GM19463 (cell line): ENCODE measurements at regions not wholly inside any gene's neighbourhood (a gene's known extent, or its start where the extent isn't known, plus 50 kb on each side); places are given as distances from the start of the nearest gene placed in this dataset.

Experiments used
- ATAC-seq: cut with Tn5 transposase; IDR thresholded peaks from one replicate; pipeline ENCODE4 v1.9.1; 2021; ENCODE audit warnings: mild to moderate bottlenecking, moderate library complexity; ENCODE audit not compliant: unreplicated experiment

DNA sequence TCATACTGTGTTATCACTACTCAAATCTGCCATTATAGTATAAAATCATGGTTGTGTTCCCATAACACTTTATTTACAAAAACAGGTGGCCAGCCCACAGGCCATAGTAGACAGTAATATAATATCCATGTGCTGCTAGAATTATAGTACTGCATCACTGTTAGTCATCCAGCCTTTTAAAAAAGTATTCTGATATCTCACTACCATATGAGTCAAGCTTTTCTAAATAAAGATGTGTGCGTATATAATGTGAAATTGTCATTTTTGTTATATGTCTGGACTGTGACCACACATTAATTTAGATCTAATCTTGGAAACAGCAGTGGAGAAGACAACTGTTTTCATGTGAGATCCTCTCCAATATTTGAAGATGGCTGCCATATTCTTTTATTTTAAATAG is 1049.1 kb upstream of the GOT2 start:
- ATAC-seq, result no peak

DNA sequence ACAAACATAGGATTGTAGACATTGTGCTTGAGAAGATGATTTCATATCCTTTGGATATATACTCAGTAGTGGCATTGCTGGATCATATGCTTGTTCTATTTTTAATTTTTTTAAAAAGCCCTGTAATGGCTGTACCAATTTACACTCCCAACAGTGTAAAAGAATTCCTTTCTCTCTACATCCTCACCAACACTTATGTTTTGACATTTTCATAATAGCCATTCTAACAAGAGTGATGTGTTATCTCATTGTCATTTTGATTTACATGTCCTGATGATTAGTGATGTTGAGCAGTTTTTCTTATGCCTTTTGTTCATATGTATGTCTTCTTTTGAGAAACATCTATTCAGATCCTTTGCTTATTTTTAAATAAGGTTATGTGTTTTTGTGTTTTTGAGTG is 1039.2 kb upstream of the GOT2 start:
- ATAC-seq, result no peak

DNA sequence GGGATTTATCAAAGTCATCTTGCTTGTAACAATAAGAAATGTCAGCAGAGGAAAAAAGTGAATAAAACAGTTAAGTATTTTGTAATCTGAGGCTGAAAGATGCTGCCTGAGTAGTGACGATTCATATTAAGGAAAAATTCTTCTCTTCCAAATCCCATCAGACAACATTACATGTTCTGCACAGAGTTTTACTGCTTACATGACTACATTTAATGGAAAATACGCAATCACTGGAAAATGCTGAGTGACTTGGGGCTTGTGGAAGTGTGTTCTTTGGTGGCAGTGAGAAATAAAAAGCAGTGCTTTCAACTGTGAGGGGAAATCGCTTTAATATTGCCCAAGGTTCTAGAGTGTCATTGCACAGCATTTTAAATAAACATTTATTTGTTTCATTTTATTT is 1025.2 kb upstream of the GOT2 start:
- no peak for ATAC-seq

DNA sequence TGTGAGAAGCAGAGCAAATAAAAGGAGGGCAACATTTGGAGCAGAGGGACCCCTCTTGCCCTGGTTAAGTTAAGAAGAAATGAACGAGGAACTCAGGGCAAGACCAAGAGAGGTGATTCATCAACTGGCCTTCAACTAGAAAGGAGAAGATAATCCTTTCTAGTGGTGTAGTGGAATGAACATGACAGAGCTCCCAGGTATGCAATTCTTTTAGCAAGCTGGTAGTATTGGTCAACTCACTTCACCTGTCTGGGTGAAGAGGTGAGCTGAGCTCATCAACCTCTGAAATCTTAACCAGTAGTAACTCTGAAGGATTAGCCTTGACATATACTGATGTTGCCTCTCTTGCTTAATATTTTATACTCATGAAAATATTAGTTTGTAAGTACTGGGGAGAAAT is 1024.7 kb upstream of the GOT2 start:
- ATAC-seq, result no peak

DNA sequence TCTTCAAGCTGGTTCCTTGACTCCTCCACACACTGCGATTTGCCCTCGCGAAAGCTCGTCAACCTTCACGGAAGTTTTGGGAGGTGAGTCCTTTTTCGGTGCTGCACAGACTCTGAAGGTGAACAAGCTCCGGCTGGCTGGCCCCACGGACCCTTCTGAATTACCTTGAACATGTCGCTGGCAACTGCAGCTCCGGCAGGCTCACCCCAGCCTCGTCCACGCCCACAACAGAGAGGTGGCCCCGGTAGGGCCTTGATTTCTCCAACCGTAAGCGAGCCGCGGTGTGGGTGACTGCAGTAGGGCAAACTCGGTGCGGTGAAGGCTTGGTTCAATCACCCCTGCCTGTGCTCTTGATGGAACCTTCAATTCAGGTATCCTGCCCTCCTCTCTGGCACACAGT is 1020.7 kb upstream of the GOT2 start:
- no peak for ATAC-seq

DNA sequence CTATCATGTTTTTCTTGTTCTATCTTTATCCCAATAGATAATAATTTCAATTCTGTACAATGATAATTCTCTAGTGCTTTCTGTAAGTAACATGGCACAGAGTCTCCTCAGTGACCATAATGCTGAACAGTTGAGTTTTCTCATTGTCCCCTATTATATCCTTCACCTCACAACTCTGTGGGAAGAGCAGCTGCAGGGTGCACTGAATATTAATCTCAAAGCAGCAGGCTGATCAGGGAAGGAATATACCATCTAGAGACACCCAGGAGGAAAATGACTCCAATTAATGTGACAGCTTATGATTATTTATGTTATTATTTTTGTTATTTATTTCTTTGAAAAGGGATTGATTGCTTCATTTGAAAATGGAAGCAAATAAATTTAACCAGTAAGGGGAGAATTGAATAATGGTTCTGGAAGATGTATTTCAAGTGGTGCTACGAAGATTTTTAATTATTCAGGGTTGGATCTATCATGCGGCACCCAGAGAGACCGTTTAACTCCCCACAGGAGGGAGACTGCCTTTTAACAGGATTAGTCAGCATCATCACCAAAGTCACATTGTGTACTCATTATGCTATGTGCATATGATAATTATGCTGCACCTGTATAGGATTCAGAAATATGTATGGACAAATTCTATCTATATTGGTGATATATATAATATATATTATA is 1015.7 kb upstream of the GOT2 start:
- no peak for ATAC-seq

DNA sequence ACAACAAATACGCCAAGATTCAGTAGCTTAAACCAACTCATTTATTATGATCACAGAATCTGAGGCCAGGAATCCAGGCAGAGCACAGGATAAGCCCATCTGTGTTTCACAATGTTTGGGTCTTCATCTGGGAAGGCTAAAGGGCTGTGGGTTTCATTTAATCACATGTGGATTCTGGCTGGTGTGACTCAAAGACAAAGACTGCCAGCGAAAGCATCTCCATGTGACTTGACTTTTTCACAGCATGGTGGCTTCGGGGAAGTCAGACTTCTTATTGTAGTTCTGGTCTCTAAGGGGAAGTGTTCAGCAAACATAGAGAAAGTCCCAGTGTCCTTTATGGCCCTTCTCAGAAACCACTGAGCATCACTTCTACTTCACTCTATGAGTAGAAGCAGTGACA is 1014.4 kb upstream of the GOT2 start:
- no peak for ATAC-seq

DNA sequence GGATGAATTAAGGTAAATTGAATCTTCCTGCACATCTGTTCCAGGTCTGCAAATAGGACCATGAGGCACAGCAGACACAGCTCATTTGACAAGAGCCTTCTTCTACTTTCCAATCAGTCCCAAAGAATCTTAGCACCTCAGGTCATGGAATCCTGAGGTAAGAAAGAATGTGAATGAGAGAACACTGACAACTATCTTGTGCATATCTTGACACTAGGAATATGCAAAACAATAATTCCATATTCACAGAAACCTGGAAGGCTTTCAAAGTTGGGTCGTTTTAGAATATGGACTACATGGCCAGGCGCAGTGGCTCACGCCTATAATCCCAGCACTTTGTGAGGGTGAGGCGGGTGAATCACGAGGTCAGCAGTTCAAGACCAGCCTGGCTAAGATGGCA is 1009.4 kb upstream of the GOT2 start:
- ATAC-seq, result no peak

DNA sequence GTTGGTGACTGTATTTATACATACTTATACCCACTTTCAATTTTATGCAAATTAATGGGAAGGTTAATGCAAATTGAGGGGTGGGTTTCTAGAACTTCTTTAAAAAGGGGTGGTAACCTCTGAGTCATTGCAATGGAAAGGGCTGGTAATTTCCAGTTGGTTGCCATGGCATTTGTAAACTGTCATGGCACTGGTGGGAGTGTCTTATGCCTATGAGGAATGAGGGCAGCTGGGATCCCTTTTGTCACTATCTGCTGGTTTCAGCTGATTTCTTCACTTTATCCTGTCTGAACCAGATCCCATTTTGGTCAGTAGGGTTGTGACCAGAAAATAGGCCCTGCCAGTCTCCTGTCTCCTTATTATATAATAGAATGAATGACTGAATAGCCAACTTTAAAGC is 1006.7 kb upstream of the GOT2 start:
- no peak for ATAC-seq

DNA sequence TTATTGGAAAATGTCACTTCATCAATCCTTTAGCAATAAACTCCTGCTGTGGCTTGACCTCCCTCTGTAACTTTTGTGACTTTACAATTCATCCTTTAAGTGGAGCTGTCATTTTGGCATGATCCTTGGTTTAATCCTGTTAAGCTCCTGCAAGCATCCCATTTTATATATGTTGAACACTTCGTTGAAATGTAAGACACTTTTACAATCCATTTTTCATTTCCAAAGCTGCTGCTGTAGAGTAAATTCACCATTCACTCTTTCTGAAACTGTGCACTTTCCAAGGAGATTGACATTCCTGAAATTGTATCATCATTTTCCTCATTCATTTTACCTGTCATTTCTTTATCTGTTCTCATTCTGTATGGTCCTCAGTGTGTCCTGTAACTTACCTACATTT is 1003.2 kb upstream of the GOT2 start:
- ATAC-seq, result no peak

DNA sequence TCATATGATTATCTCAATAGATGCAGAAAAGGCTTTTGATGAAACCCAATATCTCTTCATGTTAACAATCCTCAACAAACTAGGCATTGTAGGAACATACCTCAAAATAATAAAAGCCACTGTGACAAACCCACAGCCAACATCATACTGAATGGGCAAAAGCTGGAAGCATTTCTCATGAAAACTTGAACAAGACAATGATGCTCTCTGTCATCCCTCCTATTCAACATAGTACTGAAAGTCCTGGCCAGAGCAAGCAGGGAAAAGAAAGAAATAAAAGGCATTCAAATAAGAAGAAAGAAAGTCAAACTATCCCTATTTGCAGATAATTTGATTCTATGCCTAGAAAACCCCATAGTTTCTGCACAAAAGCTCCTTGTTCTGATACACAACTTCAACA is 999.2 kb upstream of the GOT2 start:
- no peak for ATAC-seq

DNA sequence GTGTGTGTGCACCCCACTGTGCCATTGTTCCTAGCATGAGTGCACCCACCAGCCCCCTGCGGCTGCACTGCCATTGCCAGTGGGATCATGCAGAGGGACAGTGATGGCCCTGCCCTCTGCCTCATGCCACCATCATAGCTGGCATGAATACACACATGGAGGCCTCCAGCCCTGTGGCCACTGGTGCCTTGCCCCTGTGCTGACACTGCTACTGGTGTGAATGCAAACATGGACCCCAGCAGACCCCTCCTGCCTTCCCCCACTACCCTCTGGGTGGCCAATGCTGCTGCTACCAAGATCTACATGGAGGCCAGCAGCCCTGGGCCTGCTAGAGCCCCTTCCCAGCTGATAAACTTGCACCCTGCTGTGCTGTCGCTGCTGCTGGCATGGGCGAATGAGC is 995.5 kb upstream of the GOT2 start:
- no peak for ATAC-seq

DNA sequence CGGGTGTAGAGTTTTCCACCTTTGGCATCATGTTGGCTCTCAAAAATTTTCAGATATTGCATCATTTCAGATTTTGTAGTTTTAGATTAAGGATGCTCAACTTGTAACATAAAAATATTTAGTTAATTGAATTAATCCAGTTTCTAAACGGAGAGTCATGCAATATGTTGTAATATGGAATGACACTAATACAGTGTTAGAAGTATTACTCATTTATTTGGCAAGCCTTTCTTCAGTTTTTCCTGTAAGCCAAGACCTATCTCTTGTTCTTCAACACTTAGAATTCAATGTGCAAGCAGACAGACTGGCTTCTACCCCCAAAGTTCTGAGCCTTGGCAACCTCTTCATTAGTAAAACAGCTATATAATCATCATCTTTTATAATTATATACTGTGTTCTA is 985.0 kb upstream of the GOT2 start:
- no peak for ATAC-seq

DNA sequence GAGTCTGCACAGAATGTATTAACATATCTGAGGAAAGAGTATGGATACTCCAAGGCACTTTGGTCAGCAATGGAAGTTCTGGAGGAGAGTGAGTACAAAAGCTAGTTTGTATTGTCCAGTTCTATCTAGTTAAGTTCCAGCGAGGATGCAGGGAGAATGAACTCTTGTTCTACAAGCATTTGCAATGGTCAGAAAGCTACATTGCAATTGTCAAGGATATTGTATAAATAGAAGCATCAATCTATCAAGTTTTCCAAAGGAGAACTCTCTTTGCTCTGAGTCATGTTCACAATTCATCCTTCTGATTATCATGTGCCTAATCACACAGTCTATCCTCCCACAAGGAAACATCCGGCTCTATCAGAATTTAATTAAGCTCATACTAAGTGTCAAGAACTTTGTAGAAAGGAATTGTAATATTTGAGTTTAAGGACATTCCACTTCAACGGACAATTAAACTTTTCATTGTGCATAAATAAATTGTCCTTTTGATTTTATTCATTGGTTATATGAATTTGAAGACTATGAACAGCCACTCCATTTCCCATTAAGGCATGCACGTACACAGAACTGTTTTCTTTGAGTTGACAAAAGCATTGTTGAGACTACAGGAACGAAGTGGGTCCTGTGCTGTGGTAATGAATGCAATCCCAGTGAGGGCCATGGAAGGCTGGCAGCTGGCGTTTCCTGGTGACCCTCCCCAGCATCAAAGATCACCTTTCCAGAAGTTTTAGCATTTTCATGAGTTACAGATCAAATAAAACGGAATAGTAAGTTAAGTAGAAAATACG is 973.5 kb upstream of the GOT2 start:
- ATAC-seq, result no peak

DNA sequence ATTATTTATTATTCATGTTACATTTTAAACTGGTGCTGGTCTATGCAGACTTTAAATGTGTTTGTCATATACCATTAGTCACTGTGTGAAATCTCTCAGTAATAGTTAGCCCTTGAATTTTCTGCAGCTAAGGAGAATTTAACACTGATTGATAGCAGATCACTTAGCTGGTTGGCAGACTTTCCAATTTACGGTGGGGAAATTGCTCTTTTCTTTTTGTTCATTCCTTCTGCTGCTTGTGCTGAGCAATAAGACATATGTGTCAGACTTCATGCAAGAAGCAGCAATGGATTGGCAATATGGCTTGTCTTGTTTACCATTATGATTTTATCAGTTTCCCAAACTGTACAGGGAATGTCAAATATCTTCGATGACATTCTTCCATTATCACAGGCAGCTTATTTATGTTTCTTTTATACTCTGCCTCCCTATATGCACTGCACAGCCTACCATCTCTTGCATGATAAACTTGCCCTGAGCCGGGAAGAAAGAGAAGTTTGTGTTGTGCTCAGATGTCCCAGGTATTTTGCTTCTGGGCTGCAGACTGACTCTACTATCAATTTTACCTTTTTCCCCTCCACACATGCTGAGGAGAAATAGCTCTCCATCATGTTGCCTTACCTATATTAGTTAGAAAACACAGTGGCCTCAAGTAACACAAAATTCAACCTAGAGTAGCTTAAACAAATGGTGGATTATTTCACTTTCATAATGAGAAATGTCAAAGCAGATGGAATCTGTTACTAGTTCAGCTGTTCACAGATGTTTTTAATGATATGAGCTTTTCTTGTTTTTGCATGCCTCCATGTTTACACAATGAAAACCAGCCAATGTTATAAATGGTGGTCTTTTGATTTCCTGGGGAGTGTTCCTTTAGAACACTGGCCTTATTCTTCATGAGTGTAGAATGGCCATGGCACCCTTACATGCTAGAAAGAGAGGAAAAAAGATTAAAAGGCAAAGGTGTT is 968.1 kb upstream of the GOT2 start:
- no peak for ATAC-seq

DNA sequence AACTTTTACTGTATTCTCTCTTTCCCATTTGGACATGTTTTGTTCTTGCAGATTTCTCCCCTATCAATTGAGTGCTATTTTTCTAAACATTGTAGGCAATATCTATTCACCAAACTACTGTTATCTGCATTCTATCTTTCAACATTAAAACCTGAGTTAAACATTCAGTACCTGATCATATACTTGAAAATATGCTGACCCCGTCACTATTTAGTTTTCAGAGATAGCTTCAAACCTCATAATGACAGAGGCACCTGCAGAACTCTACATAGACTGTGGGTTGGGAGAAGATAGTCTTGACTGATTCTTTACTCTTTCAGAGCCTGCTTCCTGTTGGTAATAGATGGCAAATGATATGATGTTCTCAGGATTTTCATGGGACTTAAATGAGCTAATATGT is 965.7 kb upstream of the GOT2 start:
- ATAC-seq, result no peak

DNA sequence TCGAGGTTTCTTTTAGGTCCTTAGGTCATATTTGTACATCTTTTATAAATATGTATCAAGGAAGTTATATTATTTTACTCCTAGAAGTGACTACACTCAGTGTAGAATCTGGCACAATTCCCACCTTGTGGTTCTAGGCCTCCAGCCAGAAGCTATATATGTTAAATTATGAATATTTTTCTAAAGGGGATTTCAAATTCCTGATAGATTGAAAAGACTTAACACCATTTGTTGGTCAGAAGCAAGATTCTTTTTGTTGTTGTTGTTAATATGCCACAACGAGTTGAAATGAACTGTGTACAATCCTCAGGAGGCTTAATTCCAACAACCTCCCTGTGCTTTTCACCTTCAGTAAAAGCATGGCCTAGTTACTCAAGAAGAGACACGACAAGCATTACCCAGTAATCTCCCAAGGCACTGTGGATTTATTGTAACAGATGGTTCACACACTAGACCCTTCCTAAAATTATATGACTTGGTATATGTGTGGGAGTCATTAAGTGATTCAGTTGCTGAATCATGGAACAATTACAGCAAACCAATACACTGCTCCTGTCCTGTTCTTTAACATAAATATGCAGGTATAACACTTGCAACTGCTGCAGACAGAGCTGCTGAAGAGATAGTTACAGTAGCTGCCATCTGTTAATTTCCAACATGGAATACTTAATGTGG is 964.4 kb upstream of the GOT2 start:
- no peak for ATAC-seq

DNA sequence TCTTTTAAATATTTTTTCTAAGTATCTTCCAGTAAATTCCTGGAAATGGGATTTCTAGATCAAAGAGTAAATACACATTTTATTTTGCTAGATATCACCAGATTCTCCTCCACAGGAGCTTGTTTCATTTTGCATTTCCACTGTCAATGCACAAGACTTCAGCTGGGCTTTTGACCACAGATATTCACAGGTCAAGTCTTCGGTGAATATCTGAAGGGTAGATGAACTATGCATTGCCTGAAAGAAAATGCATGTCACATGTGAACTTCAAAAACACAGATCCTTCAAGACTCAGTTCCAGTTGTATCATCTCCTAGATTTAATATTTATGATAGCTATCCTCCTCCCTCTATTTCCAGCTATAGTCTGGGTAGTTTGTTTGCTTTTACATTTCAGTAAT is 963.6 kb upstream of the GOT2 start:
- ATAC-seq, result no peak

DNA sequence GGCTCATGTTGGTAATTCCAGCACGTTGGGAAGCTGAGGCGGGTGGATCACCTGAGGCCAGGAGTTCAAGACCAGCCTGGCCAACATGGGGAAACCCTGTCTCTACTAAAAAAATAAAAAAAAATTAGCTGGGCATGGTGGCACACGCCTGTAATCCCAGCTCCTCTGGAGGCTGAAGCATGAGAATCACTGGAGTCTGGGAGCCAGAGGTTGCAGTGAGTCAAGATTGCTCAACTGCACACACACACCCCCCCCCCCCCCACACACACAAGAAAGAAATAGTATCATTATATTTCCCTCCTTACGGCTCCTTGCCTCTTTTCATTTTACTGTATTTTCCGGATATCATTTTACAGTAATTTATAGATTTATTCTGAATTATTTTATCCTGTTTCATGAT is 963.1 kb upstream of the GOT2 start:
- ATAC-seq, result no peak

DNA sequence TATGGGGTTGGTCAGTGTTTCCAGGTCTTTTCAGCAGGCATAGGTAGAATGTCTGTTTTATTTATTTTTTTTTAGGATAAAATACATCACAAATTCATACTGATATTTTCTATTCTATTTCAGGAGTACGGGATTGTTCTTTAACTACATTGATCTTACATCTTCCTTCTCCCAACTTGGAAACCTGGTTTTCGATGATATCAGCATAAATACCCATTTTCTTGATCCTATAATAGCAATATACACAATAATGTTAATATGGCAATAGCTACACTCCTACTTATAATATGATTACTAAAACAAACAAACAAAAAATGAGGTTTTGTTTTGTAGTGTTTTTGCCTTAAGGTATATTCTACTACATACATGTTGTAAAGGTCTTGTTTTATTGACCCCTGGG is 962.4 kb upstream of the GOT2 start:
- ATAC-seq, result no peak

DNA sequence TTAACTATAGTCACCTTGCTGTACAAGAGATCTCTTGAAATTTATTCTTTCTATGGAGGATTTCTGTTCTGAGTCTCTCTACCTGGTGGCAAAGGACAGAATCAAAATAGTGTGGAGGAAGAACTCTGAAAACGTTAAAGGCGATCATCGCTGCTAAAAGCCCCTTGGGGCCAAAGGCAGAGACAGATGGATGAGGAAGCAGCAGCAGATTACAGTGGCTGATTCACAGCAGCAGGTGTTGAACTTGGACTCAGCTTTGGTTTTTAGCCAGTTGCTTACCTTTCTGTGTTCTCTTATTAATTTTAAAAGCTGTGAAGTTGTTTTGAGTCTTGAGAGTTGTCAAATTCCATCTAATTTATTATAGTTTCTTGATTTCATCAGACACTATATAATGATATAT is 956.1 kb upstream of the GOT2 start:
- ATAC-seq, result no peak
